K562 (cell line): ENCODE measurements at regions not wholly inside any gene's neighbourhood (a gene's known extent, or its start where the extent isn't known, plus 50 kb on each side); places are given as distances from the start of the nearest gene placed in this dataset.
"Not testable (repeated sequence)": the region's sequence is repeated elsewhere in the genome, so short reads cannot be mapped to it uniquely, and the experiment has no call there.

Experiments used
- ATAC-seq: fragments of 200-7000 bp; cut with Tn5 transposase; 3 replicates; pipeline ENCODE4 v1.9.1; 2020; ENCODE audit warnings: moderate library complexity
- BruUV-seq: library from RNA; stranded (reverse); fragments of 400-500 nt; replicated peaks from 2 replicates; lab custom pipeline; 2021; lab: Mats Ljungman, UMichigan
- CTCF ChIA-PET: fragments of 300-600 bp; formaldehyde crosslinking; extraction: SDS; loops from one replicate; lab custom pipeline; 2021; ENCODE audit warnings: low intra/inter-chr PET ratio; lab: Yijun Ruan, JAX
- POLR2A ChIA-PET: fragments of 300-600, 350-650 bp; sonication (Branson Sonifier 250); formaldehyde crosslinking; extraction: SDS; loops from one replicate; lab custom pipeline; 2021; ENCODE audit warnings: antibody characterized with exemption, inconsistent platforms; lab: Yijun Ruan, JAX
- DNase-seq, 4 experiments: peaks; one replicate each; pipeline versions ENCODE4 v3.0.0 to v3.0.0-alpha.2; 2011 to 2018; ENCODE audit warnings: low spot score in 3 of 4, mixed read lengths in 3 of 4; ENCODE audit errors: extremely low read depth in 1 of 4
- FAIRE-seq: peaks from 2 replicates; lab custom pipeline; 2011; peaks lifted over from hg19 to GRCh38; lab: Jason Lieb, UNC
- H2AFZ ChIP-seq: 2 replicates; pipeline ENCODE4 v1.6.0; 2011; ENCODE audit warnings: low read depth, low read length, control low read depth, inconsistent platforms
- H3K27ac ChIP-seq: fragments of 200-600 bp; 3 replicates; pipeline ENCODE4 v1.8.0; 2011; ENCODE audit warnings: low read depth, mild to moderate bottlenecking, control low read depth, inconsistent platforms, low read length, moderate library complexity, mixed read lengths; ENCODE audit errors: extremely low read depth
- H3K27me3 ChIP-seq, 2 experiments: fragments of 300-600 bp in 1 of 2; 2 replicates in 1 of 2; 3 replicates in 1 of 2; pipeline versions ENCODE4 v1.6.0 to v1.8.0; 2011; ENCODE audit warnings: inconsistent platforms in 2 of 2, low read length in 2 of 2, mild to moderate bottlenecking in 1 of 2, mixed read lengths in 1 of 2, moderate library complexity in 1 of 2; ENCODE audit not compliant: control insufficient read depth in 2 of 2, insufficient read depth in 2 of 2
- H3K36me3 ChIP-seq: fragments of 300-600 bp; 3 replicates; pipeline ENCODE4 v1.8.0; 2011; ENCODE audit warnings: mild to moderate bottlenecking, low read length, inconsistent platforms; ENCODE audit not compliant: control insufficient read depth, insufficient read depth
- H3K4me1 ChIP-seq, 2 experiments: fragments of 200-600 bp in 1 of 2; replicated peaks in 1 of 2; 2 replicates in 1 of 2; 3 replicates in 1 of 2; pipeline versions ENCODE4 v1.5.1 to v1.8.0; 2011; ENCODE audit warnings: inconsistent platforms in 2 of 2, low read length in 2 of 2, mild to moderate bottlenecking in 1 of 2, mixed read lengths in 1 of 2, moderate library complexity in 1 of 2; ENCODE audit not compliant: control insufficient read depth in 2 of 2, insufficient read depth in 2 of 2
- H3K4me2 ChIP-seq: 2 replicates; pipeline ENCODE4 v1.6.1; 2011; ENCODE audit warnings: low read length, control low read depth, inconsistent platforms, mixed read lengths; ENCODE audit not compliant: insufficient read depth
- H3K4me3 ChIP-seq: fragments of 200-600 bp; sonication (generic), shearing (Covaris generic); 2 replicates; pipeline ENCODE4 v1.5.1; 2016; ENCODE audit warnings: control low read depth, inconsistent platforms
- H3K79me2 ChIP-seq: fragments of 200-600 bp; 3 replicates; pipeline ENCODE4 v1.8.0; 2011; ENCODE audit warnings: low read length, inconsistent platforms; ENCODE audit not compliant: control insufficient read depth, insufficient read depth
- H3K9ac ChIP-seq, 2 experiments: 2 replicates each; pipeline versions ENCODE4 v1.6.0 to v1.6.1; 2011; ENCODE audit warnings: low read depth in 2 of 2, low read length in 2 of 2, control low read depth in 1 of 2, inconsistent platforms in 1 of 2, mild to moderate bottlenecking in 1 of 2, mixed read lengths in 1 of 2; ENCODE audit not compliant: insufficient read depth in 1 of 2
- H3K9me1 ChIP-seq: one replicate; pipeline ENCODE4 v1.6.0; 2011; ENCODE audit warnings: inconsistent platforms, mild to moderate bottlenecking, low read length, moderate library complexity; ENCODE audit not compliant: control insufficient read depth, insufficient read depth
- H3K9me3 ChIP-seq: replicated peaks from 2 replicates; pipeline ENCODE4 v1.5.1; 2011; ENCODE audit warnings: low read depth, low read length, inconsistent platforms; ENCODE audit not compliant: control insufficient read depth, insufficient read depth
- H4K20me1 ChIP-seq: replicated peaks from 2 replicates; pipeline ENCODE4 v1.6.1; 2011; ENCODE audit warnings: low read length, inconsistent platforms, mixed read lengths; ENCODE audit not compliant: control insufficient read depth, insufficient read depth
- CBX1 ChIP-seq: sonication (generic); IDR thresholded peaks from 2 replicates; pipeline ENCODE4 v1.6.1; 2016; ENCODE audit warnings: antibody characterized with exemption, low read depth, mild to moderate bottlenecking
- GABPB1 ChIP-seq: sonication (generic); formaldehyde crosslinking; IDR thresholded peaks from 2 replicates; pipeline ENCODE4 v1.8.0; 2022; ENCODE audit warnings: mild to moderate bottlenecking, missing genetic modification reagents
- HINFP ChIP-seq: fragments of 450-650 bp; conservative IDR thresholded peaks from 2 replicates; pipeline ENCODE4 v1.6.1; 2016; ENCODE audit warnings: missing genetic modification characterization, low read depth, mild to moderate bottlenecking, control low read depth, missing compliant biosample characterization
- ZBTB2 ChIP-seq: fragments of 450-650 bp; IDR thresholded peaks from 2 replicates; pipeline ENCODE4 v1.6.1; 2016; ENCODE audit warnings: antibody characterized with exemption
- WGBS: fragments of 100-300 bp; shearing (Covaris generic); methylation state at CpG from one replicate; pipeline ENCODE4 v1.1.6; 2016; ENCODE audit warnings: low coverage, mixed read lengths; ENCODE audit not compliant: insufficient coverage; ENCODE audit errors: missing lambda C conversion rate; 5-methylcytosine and 5-hydroxymethylcytosine counted together
- in situ Hi-C: fragments of 300-500 bp; cut with MboI; formaldehyde crosslinking; loops from 4 replicates; pipeline ENCODE4 v1.15.0; 2018; ENCODE audit warnings: inconsistent platforms, mixed read lengths
- intact Hi-C: fragments of 100-400 bp; cut with micrococcal nuclease; formaldehyde crosslinking; loops from 2 replicates; pipeline ENCODE4 v1.14.2; 2022

DNA sequence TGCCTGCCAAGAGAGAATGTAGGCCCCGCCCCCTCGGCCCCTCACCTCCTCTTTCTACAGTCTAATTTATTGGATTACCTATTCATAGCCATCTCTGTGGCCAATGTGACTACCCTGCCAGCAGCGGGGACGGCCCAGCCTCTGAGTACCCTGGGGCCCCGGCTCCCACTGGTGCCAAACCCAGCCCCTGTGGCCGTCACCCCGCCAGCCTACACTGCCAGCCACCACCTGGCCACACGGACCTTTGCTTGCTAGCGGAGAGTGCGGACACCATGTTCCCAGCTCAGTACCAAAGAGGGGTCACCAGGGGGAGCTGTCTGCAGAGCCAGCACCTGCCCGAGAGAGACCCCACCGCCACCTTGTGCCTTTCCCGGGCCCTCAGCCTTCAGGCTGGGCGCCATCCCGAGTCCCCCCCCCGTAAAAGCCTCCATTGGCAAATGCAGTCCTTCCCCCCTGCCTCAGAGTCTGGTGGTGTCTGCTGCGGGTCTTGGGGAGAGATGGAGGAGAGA, 511.1 kb downstream of the ZNF37A start:
- intact Hi-C loops (no loop called here), in situ Hi-C loops (no loop called here)
- Histone ChIP-seq H3K9ac (no peak overlapping the region), H3K27me3 (no peaks in the 10 kb centered on the region), H3K36me3 (no peaks in the 10 kb centered on the region), H3K4me2 (no peak overlapping the region), H3K9me1 (no peaks in the 10 kb centered on the region), H4K20me1 (no peaks in the 10 kb centered on the region), H3K4me3 (no peak overlapping the region), H2AFZ (no peak overlapping the region), H3K9me3 (no peaks in the 10 kb centered on the region), H3K4me1 (no peaks in the 10 kb centered on the region), H3K79me2 (no peaks in the 10 kb centered on the region), H3K27ac (no peak overlapping the region)
- no CpG with 5 or more reads among the region's 17 CpGs for WGBS
- no peak for FAIRE-seq
- no peak for ATAC-seq
- CTCF ChIA-PET, result no interaction called here
- BruUV-seq, result no TSS peak
- DNase-seq, result peak in 1 of 4 experiments; percentile 3
- TF ChIP-seq CBX1, result no peak
- no peak for TF ChIP-seq HINFP (tag)
- no peak for TF ChIP-seq GABPB1 (CRISPR knock-in tag)
- no peak for TF ChIP-seq ZBTB2
- POLR2A ChIA-PET, result no interaction called here

GRCh38 chr10:38615596-38615995, 521.5 kb downstream of the ZNF37A start:
- FAIRE-seq, intact Hi-C loops, BruUV-seq, H3K4me3 ChIP-seq, H3K79me2 ChIP-seq, H3K27ac ChIP-seq, H3K9ac ChIP-seq, H3K36me3 ChIP-seq, H4K20me1 ChIP-seq, H3K4me2 ChIP-seq, H3K9me1 ChIP-seq, H2AFZ ChIP-seq, POLR2A ChIA-PET, H3K4me1 ChIP-seq, H3K9me3 ChIP-seq, H3K27me3 ChIP-seq, ATAC-seq, CTCF ChIA-PET, DNase-seq: not testable (repeated sequence)
- in situ Hi-C loops, result loop anchor here (5.0 kb wide), 1 partner anchor 88 kb away; no protein-coding TSS in a partner anchor
- WGBS, result under 1% methylated on average over 18 of the region's 20 CpGs

- H4K20me1 ChIP-seq, CTCF ChIA-PET, H2AFZ ChIP-seq, FAIRE-seq, ATAC-seq, H3K9me3 ChIP-seq, POLR2A ChIA-PET, H3K79me2 ChIP-seq, DNase-seq, BruUV-seq, H3K9ac ChIP-seq, H3K27ac ChIP-seq, intact Hi-C loops, H3K27me3 ChIP-seq, H3K4me3 ChIP-seq, H3K4me1 ChIP-seq, H3K4me2 ChIP-seq, H3K9me1 ChIP-seq, H3K36me3 ChIP-seq: not testable (repeated sequence)
- in situ Hi-C loops, result loop anchor here (5.0 kb wide), 1 partner anchor 93 kb away; no protein-coding TSS in a partner anchor
- WGBS, result 0% methylated on average over 1 of the region's 1 CpG
These were observed 525.7 kb downstream of the ZNF37A start for GRCh38 chr10:38619831-38620230.
